ENCODE measurements at regions not wholly inside any gene's neighbourhood (a gene's known extent, or its start where the extent isn't known, plus 50 kb on each side); places are given as distances from the start of the nearest gene placed in this dataset.

DNA sequence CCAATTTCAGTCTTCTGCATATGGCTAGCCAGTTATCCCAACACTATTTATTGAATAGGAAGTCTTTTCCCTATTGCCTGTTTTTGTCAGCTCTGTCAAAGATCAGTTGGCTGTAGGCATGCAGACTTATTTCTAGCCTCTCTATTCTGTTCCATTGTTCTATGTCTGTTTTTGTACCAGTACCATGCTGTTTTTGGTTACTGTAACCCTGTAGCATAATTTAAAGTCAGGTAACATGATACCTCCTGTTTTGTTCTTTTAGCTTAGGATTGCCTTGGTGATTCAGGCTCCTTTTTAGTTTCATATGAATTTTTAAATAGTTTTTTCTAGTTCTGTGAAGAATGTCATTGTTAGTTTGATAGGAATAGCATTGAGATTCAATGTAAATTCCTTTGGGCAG lies 104.9 kb upstream of the SLCO6A1 start:
- Mint-ChIP-seq H3K27ac (ENCODE audit: unreplicated experiment) (no peak overlapping the region), H3K36me3 (ENCODE audit: insufficient read depth, unreplicated experiment) (no peaks in the 10 kb centered on the region), H3K9me3 (ENCODE audit: unreplicated experiment) (no peaks in the 10 kb centered on the region), H3K4me1 (ENCODE audit: low read depth, unreplicated experiment) (peaks cover 4% of the 10 kb centered on the region), H3K27me3 (ENCODE audit: insufficient read depth, unreplicated experiment) (no peaks in the 10 kb centered on the region), H3K4me3 (ENCODE audit: unreplicated experiment) (no peak overlapping the region)
- Histone ChIP-seq H3K4me1 (peaks cover 9% of the 10 kb centered on the region), H3K36me3 (ENCODE audit: control insufficient read depth, insufficient read depth, low read length) (no peaks in the 10 kb centered on the region), H3K27me3 (replicated peaks; ENCODE audit: control insufficient read depth, insufficient read depth, low read length) (no peaks in the 10 kb centered on the region), H3K9me3 (no peaks in the 10 kb centered on the region), H3K4me3 (ENCODE audit: low read depth, low read length) (no peak overlapping the region)
- TF ChIP-seq, protein P1, sequence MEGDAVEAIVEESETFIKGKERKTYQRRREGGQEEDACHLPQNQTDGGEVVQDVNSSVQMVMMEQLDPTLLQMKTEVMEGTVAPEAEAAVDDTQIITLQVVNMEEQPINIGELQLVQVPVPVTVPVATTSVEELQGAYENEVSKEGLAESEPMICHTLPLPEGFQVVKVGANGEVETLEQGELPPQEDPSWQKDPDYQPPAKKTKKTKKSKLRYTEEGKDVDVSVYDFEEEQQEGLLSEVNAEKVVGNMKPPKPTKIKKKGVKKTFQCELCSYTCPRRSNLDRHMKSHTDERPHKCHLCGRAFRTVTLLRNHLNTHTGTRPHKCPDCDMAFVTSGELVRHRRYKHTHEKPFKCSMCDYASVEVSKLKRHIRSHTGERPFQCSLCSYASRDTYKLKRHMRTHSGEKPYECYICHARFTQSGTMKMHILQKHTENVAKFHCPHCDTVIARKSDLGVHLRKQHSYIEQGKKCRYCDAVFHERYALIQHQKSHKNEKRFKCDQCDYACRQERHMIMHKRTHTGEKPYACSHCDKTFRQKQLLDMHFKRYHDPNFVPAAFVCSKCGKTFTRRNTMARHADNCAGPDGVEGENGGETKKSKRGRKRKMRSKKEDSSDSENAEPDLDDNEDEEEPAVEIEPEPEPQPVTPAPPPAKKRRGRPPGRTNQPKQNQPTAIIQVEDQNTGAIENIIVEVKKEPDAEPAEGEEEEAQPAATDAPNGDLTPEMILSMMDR (IDR thresholded peaks at IDR 0.05; ENCODE audit: insufficient read depth in 1 of 2, low read depth in 1 of 2, low read length in 1 of 2, severe bottlenecking in 1 of 2, unreplicated experiment in 1 of 2): no peak
- intact Hi-C loops (cut with micrococcal nuclease; ENCODE audit: unreplicated experiment): no loop called here
- no TSS peak for BruUV-seq (replicated peaks)
- ChIA-PET CTCF (no interaction called here), POLR2A (no interaction called here)
- no peak for DNase-seq

DNA sequence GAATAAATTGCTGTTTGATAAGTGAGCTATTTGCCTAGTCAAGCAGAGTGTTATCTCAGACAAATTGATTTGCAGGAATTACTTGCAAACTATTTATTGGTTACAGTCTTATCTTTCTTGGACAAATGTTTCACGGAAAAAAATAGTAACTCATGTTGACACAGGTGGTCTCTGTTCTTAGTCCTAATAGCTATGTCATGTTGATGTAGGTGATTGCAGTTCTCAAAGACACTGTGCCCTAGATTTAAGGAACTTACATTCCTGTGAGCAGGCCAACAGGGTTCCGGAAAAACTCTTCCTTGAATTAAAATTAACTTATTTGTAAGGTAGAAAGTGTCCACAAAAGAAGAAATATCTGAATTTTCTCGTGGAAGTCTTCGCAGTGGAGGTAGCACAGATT lies 109.6 kb upstream of the SLCO6A1 start:
- Histone ChIP-seq H3K4me1 (peaks cover 9% of the 10 kb centered on the region), H3K27me3 (replicated peaks; ENCODE audit: control insufficient read depth, insufficient read depth, low read length) (no peaks in the 10 kb centered on the region), H3K4me3 (ENCODE audit: low read depth, low read length) (no peak overlapping the region), H3K9me3 (no peaks in the 10 kb centered on the region), H3K36me3 (ENCODE audit: control insufficient read depth, insufficient read depth, low read length) (no peaks in the 10 kb centered on the region; the same call in 1 of the 2 replicates)
- TF ChIP-seq, protein P1 (IDR thresholded peaks at IDR 0.05; ENCODE audit: insufficient read depth in 1 of 2, low read depth in 1 of 2, low read length in 1 of 2, severe bottlenecking in 1 of 2, unreplicated experiment in 1 of 2): no peak
- CTCF ChIA-PET: no interaction called here
- BruUV-seq (replicated peaks): no TSS peak
- DNase-seq: no peak
- H3K27me3 Mint-ChIP-seq (ENCODE audit: insufficient read depth, unreplicated experiment): no peaks in the 10 kb centered on the region
- no peak overlapping the region for H3K27ac Mint-ChIP-seq (ENCODE audit: unreplicated experiment)
- peaks cover 6% of the 10 kb centered on the region for H3K36me3 Mint-ChIP-seq (ENCODE audit: insufficient read depth, unreplicated experiment)
- peaks cover 20% of the 10 kb centered on the region for H3K4me1 Mint-ChIP-seq (ENCODE audit: low read depth, unreplicated experiment)
- POLR2A ChIA-PET: no interaction called here
- peaks cover 13% of the 10 kb centered on the region for H3K9me3 Mint-ChIP-seq (ENCODE audit: unreplicated experiment)
- intact Hi-C loops (cut with micrococcal nuclease; ENCODE audit: unreplicated experiment): no loop called here
- no peak overlapping the region for H3K4me3 Mint-ChIP-seq (ENCODE audit: unreplicated experiment)

DNA sequence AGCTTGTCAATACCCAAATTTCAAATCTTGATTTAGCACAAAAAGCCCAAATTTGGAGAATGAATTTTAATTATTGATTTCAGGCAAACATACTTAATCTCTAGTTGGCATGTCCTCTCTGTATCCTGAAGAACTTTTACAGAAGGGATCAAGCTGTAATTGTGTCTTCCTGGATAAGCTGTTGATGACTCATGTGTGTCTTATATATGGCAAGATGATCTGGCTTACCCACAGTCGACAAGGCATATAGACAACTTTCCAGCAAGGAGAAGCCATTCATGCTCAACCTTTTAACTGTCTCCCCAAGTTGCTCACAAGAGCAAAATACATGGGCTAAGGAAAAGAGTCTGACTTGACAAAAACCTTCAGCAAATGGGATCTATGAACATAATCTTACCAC lies 112.5 kb upstream of the SLCO6A1 start:
- H3K9me3 Mint-ChIP-seq (ENCODE audit: unreplicated experiment): peaks cover 23% of the 10 kb centered on the region
- H3K36me3 ChIP-seq (ENCODE audit: control insufficient read depth, insufficient read depth, low read length): no peaks in the 10 kb centered on the region; the same call in 1 of the 2 replicates
- no peak for DNase-seq
- POLR2A ChIA-PET: no interaction called here
- peaks cover 6% of the 10 kb centered on the region for H3K36me3 Mint-ChIP-seq (ENCODE audit: insufficient read depth, unreplicated experiment)
- CTCF ChIA-PET: no interaction called here
- H3K4me1 ChIP-seq: peaks cover 9% of the 10 kb centered on the region
- no peaks in the 10 kb centered on the region for H3K9me3 ChIP-seq
- no peak overlapping the region for H3K27ac Mint-ChIP-seq (ENCODE audit: unreplicated experiment)
- H3K4me3 Mint-ChIP-seq (ENCODE audit: unreplicated experiment): no peak overlapping the region
- no peak overlapping the region for H3K4me3 ChIP-seq (ENCODE audit: low read depth, low read length)
- H3K27me3 Mint-ChIP-seq (ENCODE audit: insufficient read depth, unreplicated experiment): no peaks in the 10 kb centered on the region
- no TSS peak for BruUV-seq (replicated peaks)
- H3K4me1 Mint-ChIP-seq (ENCODE audit: low read depth, unreplicated experiment): peaks cover 20% of the 10 kb centered on the region
- intact Hi-C loops (cut with micrococcal nuclease; ENCODE audit: unreplicated experiment): no loop called here
- TF ChIP-seq, protein P1 (IDR thresholded peaks at IDR 0.05; ENCODE audit: insufficient read depth in 1 of 2, low read depth in 1 of 2, low read length in 1 of 2, severe bottlenecking in 1 of 2, unreplicated experiment in 1 of 2): no peak
- H3K27me3 ChIP-seq (replicated peaks; ENCODE audit: control insufficient read depth, insufficient read depth, low read length): no peaks in the 10 kb centered on the region
